GM23338 (cell line): ENCODE measurements at regions not wholly inside any gene's neighbourhood (a gene's known extent, or its start where the extent isn't known, plus 50 kb on each side); places are given as distances from the start of the nearest gene placed in this dataset.

Experiments used
- ATAC-seq: fragments of 200-7000 bp; cut with Tn5 transposase; 3 replicates; pipeline ENCODE4 v1.9.1; 2020
- DNase-seq: peaks from one replicate; pipeline ENCODE4 v3.0.0-alpha.2; 2015; ENCODE audit warnings: low spot score
- H2AFZ ChIP-seq: fragments of 200-600 bp; sonication (generic); 2 replicates; pipeline ENCODE4 v1.8.0; 2016; ENCODE audit warnings: antibody characterized with exemption, mild to moderate bottlenecking, moderate library complexity
- H3F3A ChIP-seq: fragments of 200-600 bp; sonication (generic); replicated peaks from 2 replicates; pipeline ENCODE4 v1.8.0; 2017; ENCODE audit warnings: antibody characterized with exemption, mixed run types, low read depth
- H3K27ac ChIP-seq: fragments of 200-600 bp; sonication (generic); 2 replicates; pipeline ENCODE4 v1.6.1; 2016; ENCODE audit warnings: low read depth
- H3K27me3 ChIP-seq: fragments of 200-600 bp; sonication (generic); 2 replicates; pipeline ENCODE4 v1.8.0; 2016; ENCODE audit warnings: mild to moderate bottlenecking, mixed run types, moderate library complexity; ENCODE audit not compliant: insufficient read depth
- H3K36me3 ChIP-seq: fragments of 200-600 bp; sonication (generic); 2 replicates; pipeline ENCODE4 v1.8.0; 2016; ENCODE audit warnings: mild to moderate bottlenecking; ENCODE audit not compliant: insufficient read depth
- H3K4me1 ChIP-seq: fragments of 200-600 bp; sonication (generic); 2 replicates; pipeline ENCODE4 v1.8.0; 2016; ENCODE audit warnings: mild to moderate bottlenecking, moderate library complexity; ENCODE audit not compliant: insufficient read depth
- H3K4me2 ChIP-seq: fragments of 200-600 bp; sonication (generic); 2 replicates; pipeline ENCODE4 v1.7.1; 2017; ENCODE audit warnings: mixed run types
- H3K4me3 ChIP-seq: fragments of 200-600 bp; sonication (generic); 2 replicates; pipeline ENCODE4 v1.6.1; 2016; ENCODE audit warnings: mixed run types
- H3K79me2 ChIP-seq: fragments of 200-600 bp; sonication (generic); replicated peaks from 2 replicates; pipeline ENCODE4 v1.8.0; 2017; ENCODE audit warnings: mild to moderate bottlenecking; ENCODE audit not compliant: insufficient read depth
- H3K9me2 ChIP-seq: fragments of 200-600 bp; sonication (generic); 2 replicates; pipeline ENCODE4 v1.8.0; 2017; ENCODE audit not compliant: insufficient read depth
- H4K20me1 ChIP-seq: fragments of 200-600 bp; sonication (generic); replicated peaks from 2 replicates; pipeline ENCODE4 v1.8.0; 2017; ENCODE audit warnings: mild to moderate bottlenecking; ENCODE audit not compliant: insufficient read depth
- H3K27ac Mint-ChIP-seq: 2 replicates; pipeline ENCODE4 v1.8.0; 2020; ENCODE audit warnings: inconsistent platforms, mild to moderate bottlenecking, moderate library complexity, mixed read lengths
- H3K27me3 Mint-ChIP-seq: 3 replicates; pipeline ENCODE4 v1.8.0; 2022; ENCODE audit warnings: low read depth, mild to moderate bottlenecking, moderate library complexity, mixed read lengths, inconsistent platforms; ENCODE audit not compliant: insufficient read depth, poor library complexity
- H3K36me3 Mint-ChIP-seq: 3 replicates; pipeline ENCODE4 v1.8.0; 2021; ENCODE audit warnings: low read depth, mild to moderate bottlenecking, inconsistent platforms, moderate library complexity, mixed read lengths
- H3K4me1 Mint-ChIP-seq: 3 replicates; pipeline ENCODE4 v1.8.0; 2020; ENCODE audit warnings: mild to moderate bottlenecking, inconsistent platforms, mixed read lengths
- H3K4me3 Mint-ChIP-seq: 3 replicates; pipeline ENCODE4 v1.8.0; 2021; ENCODE audit warnings: moderate library complexity, mild to moderate bottlenecking, inconsistent platforms, mixed read lengths
- H3K9me3 Mint-ChIP-seq: 3 replicates; pipeline ENCODE4 v1.8.0; 2020; ENCODE audit warnings: moderate library complexity, mild to moderate bottlenecking, inconsistent platforms, mixed read lengths
- CREB1 ChIP-seq: fragments of 250-450 bp; sonication (Bioruptor Pico); IDR thresholded peaks from 2 replicates; pipeline ENCODE4 v1.5.0; 2020; ENCODE audit warnings: low read depth, mild to moderate bottlenecking, moderate library complexity
- CTCF ChIP-seq, 2 experiments: fragments of 200-600 bp in 1 of 2; sonication (generic) in 1 of 2; conservative IDR thresholded peaks; 2 replicates each; pipeline versions ENCODE4 v1.5.1 to v1.6.1; 2016 to 2017; ENCODE audit warnings: antibody characterized with exemption in 2 of 2, low read depth in 2 of 2, mild to moderate bottlenecking in 2 of 2, moderate library complexity in 1 of 2
- ETS1 ChIP-seq: IDR thresholded peaks from 2 replicates; pipeline ENCODE4 v1.6.1; 2016; ENCODE audit warnings: antibody characterized with exemption
- EZH2 ChIP-seq: fragments of 200-600 bp; sonication (generic); IDR thresholded peaks from one replicate; pipeline ENCODE4 v1.8.0; 2017; ENCODE audit warnings: antibody characterized with exemption, mild to moderate bottlenecking, low read depth; ENCODE audit not compliant: unreplicated experiment
- NANOG ChIP-seq: IDR thresholded peaks from 2 replicates; pipeline ENCODE4 v1.6.1; 2016; ENCODE audit warnings: antibody characterized with exemption, borderline replicate concordance
- REST ChIP-seq: IDR thresholded peaks from one replicate; pipeline ENCODE4 v1.6.1; 2018; ENCODE audit warnings: antibody characterized with exemption; ENCODE audit not compliant: unreplicated experiment
- ZNF114 ChIP-seq: fragments of 250-450 bp; sonication (Bioruptor Pico); IDR thresholded peaks from 2 replicates; pipeline ENCODE4 v1.5.0; 2020; ENCODE audit warnings: mild to moderate bottlenecking, moderate library complexity
- ZNF331 ChIP-seq: fragments of 250-450 bp; sonication (Bioruptor Pico); IDR thresholded peaks from 2 replicates; pipeline ENCODE4 v1.5.0; 2020; ENCODE audit warnings: low read depth, mild to moderate bottlenecking, moderate library complexity

- no peak for ATAC-seq
Measured at GRCh38 chr6:44025226-44025625, 102.0 kb downstream of the MRPL14 start.

More at GRCh38 chr6:44025226-44025625, 102.0 kb downstream of the MRPL14 start:
- no peak overlapping the region for H3K27ac ChIP-seq
- no peak overlapping the region; the same call in 1 of the 2 replicates for H2AFZ ChIP-seq
- no peak overlapping the region for H3K4me3 Mint-ChIP-seq
- H3K4me1 Mint-ChIP-seq, result no peaks in the 10 kb centered on the region
- H3K4me2 ChIP-seq, result no peak overlapping the region
- H3K4me1 ChIP-seq, result no peaks in the 10 kb centered on the region
- TF ChIP-seq NANOG (no peak), ZNF331 (CRISPR knock-in tag) (no peak), REST (no peak), ZNF114 (CRISPR knock-in tag) (no peak), CREB1 (CRISPR knock-in tag) (no peak), CTCF (conservative IDR thresholded peaks at IDR 0.05; ENCODE audit: low read depth in 2 of 2) (no peak), EZH2 (no peak), ETS1 (no peak)
- DNase-seq, result no peak
- no peaks in the 10 kb centered on the region for H3K36me3 ChIP-seq
- no peaks in the 10 kb centered on the region for H3K79me2 ChIP-seq
- H3K27me3 Mint-ChIP-seq, result peaks cover 7% of the 10 kb centered on the region
- H3K27ac Mint-ChIP-seq, result no peak overlapping the region
- H3K36me3 Mint-ChIP-seq, result no peaks in the 10 kb centered on the region
- no peaks in the 10 kb centered on the region for H3K9me2 ChIP-seq
- H3K27me3 ChIP-seq, result no peaks in the 10 kb centered on the region
- H3F3A ChIP-seq, result no peaks in the 10 kb centered on the region
- H3K9me3 Mint-ChIP-seq, result no peaks in the 10 kb centered on the region; the same call in 2 of the 3 replicates
- H3K4me3 ChIP-seq, result no peak overlapping the region
- no peaks in the 10 kb centered on the region for H4K20me1 ChIP-seq
